Calu3 (cell line): ENCODE measurements at regions not wholly inside any gene's neighbourhood (a gene's known extent, or its start where the extent isn't known, plus 50 kb on each side); places are given as distances from the start of the nearest gene placed in this dataset.

ENCODE experiments used
- BruUV-seq: library from RNA; stranded (reverse); fragments of 400-500 nt; replicated peaks from 2 replicates; lab custom pipeline; 2021; lab: Mats Ljungman, UMichigan
- CTCF ChIA-PET: fragments of 300-600 bp; sonication (Branson Sonifier 250); formaldehyde crosslinking; loops from one replicate; lab custom pipeline; 2022; ENCODE audit warnings: antibody characterized with exemption; lab: Charles Lee
- DNase-seq: peaks from one replicate; pipeline ENCODE4 v3.0.0; 2022
- H3K27ac Mint-ChIP-seq: one replicate; pipeline ENCODE4 v1.8.0; 2022; ENCODE audit warnings: mixed read lengths; ENCODE audit not compliant: unreplicated experiment
- H3K27me3 Mint-ChIP-seq: one replicate; pipeline ENCODE4 v1.8.0; 2022; ENCODE audit warnings: mixed read lengths; ENCODE audit not compliant: unreplicated experiment
- H3K36me3 Mint-ChIP-seq: one replicate; pipeline ENCODE4 v1.8.0; 2022; ENCODE audit warnings: mild to moderate bottlenecking, moderate library complexity, mixed read lengths; ENCODE audit not compliant: insufficient read depth, unreplicated experiment
- H3K4me1 Mint-ChIP-seq: one replicate; pipeline ENCODE4 v1.8.0; 2022; ENCODE audit warnings: mild to moderate bottlenecking, low read depth, mixed read lengths; ENCODE audit not compliant: unreplicated experiment
- H3K4me3 Mint-ChIP-seq: one replicate; pipeline ENCODE4 v1.8.0; 2022; ENCODE audit warnings: mild to moderate bottlenecking, low read depth, moderate library complexity, mixed read lengths; ENCODE audit not compliant: unreplicated experiment
- H3K9me3 Mint-ChIP-seq: one replicate; pipeline ENCODE4 v1.8.0; 2022; ENCODE audit warnings: low read depth, mixed read lengths; ENCODE audit not compliant: unreplicated experiment
- CTCF ChIP-seq: fragments of 200-600 bp; IDR thresholded peaks from one replicate; pipeline ENCODE4 v1.8.0; 2022; ENCODE audit warnings: antibody characterized with exemption; ENCODE audit not compliant: unreplicated experiment
- intact Hi-C: fragments of 100-400 bp; cut with micrococcal nuclease; formaldehyde crosslinking; loops from one replicate; pipeline ENCODE4 v1.10.0; 2022; ENCODE audit not compliant: unreplicated experiment

GRCh38 chr5:142403583-142403982, 78.8 kb upstream of the SPRY4 start:
- peak overlapping the region; percentile 62 for H3K27ac Mint-ChIP-seq

GRCh38 chr5:142402752-142403318, 78.0 kb upstream of the SPRY4 start:
- DNase-seq = no peak
- H3K4me3 Mint-ChIP-seq = no peak overlapping the region
- CTCF ChIA-PET = no interaction called here
- peaks cover 8% of the 10 kb centered on the region for H3K36me3 Mint-ChIP-seq
- BruUV-seq = no TSS peak
- intact Hi-C loops = loop anchor here (2.0 kb wide), 1 partner anchor 146 kb away; no protein-coding TSS in a partner anchor
- no peaks in the 10 kb centered on the region for H3K9me3 Mint-ChIP-seq
- H3K27ac Mint-ChIP-seq = peak overlapping the region; percentile 62
- peaks cover 24% of the 10 kb centered on the region for H3K4me1 Mint-ChIP-seq
- H3K27me3 Mint-ChIP-seq = no peaks in the 10 kb centered on the region
- TF ChIP-seq CTCF = no peak

More at GRCh38 chr5:142403583-142403982, 78.8 kb upstream of the SPRY4 start:
- intact Hi-C loops = loop anchor here (2.0 kb wide), 1 partner anchor 145 kb away; no protein-coding TSS in a partner anchor
- Mint-ChIP-seq H3K36me3 (peaks cover 8% of the 10 kb centered on the region), H3K4me3 (peak overlapping the region; percentile 15), H3K4me1 (peaks cover 24% of the 10 kb centered on the region), H3K27me3 (no peaks in the 10 kb centered on the region), H3K9me3 (no peaks in the 10 kb centered on the region)
- DNase-seq = peak; percentile 32
- no peak for TF ChIP-seq CTCF
- no TSS peak for BruUV-seq
- CTCF ChIA-PET = interaction anchor here (0.6 to 1.4 kb wide), 2 partner anchors 16 to 602 kb away, joined by 4 to 5 read pairs; no protein-coding TSS in a partner anchor

- H3K4me3 Mint-ChIP-seq = no peak overlapping the region
- peaks cover 8% of the 10 kb centered on the region for H3K36me3 Mint-ChIP-seq
- DNase-seq = no peak
- H3K27me3 Mint-ChIP-seq = no peaks in the 10 kb centered on the region
- no TSS peak for BruUV-seq
- intact Hi-C loops = no loop called here
- no peak overlapping the region for H3K27ac Mint-ChIP-seq
- H3K4me1 Mint-ChIP-seq = peaks cover 24% of the 10 kb centered on the region
- peaks cover 8% of the 10 kb centered on the region for H3K9me3 Mint-ChIP-seq
- TF ChIP-seq CTCF = no peak
- CTCF ChIA-PET = interaction anchor here (1.0 to 1.1 kb wide), 2 partner anchors 9 to 16 kb away, joined by 3 read pairs; no protein-coding TSS in a partner anchor
Observed at GRCh38 chr5:142400415-142400814, 75.6 kb upstream of the SPRY4 start.

- no peaks in the 10 kb centered on the region for H3K27me3 Mint-ChIP-seq
- H3K4me1 Mint-ChIP-seq = peaks cover 24% of the 10 kb centered on the region
- H3K36me3 Mint-ChIP-seq = peaks cover 8% of the 10 kb centered on the region
- H3K27ac Mint-ChIP-seq = no peak overlapping the region
- intact Hi-C loops = no loop called here
- no peak overlapping the region for H3K4me3 Mint-ChIP-seq
- H3K9me3 Mint-ChIP-seq = peaks cover 8% of the 10 kb centered on the region
- no TSS peak for BruUV-seq
- no peak for TF ChIP-seq CTCF
- no peak for DNase-seq
- CTCF ChIA-PET = interaction anchor here (1.0 to 1.1 kb wide), 3 partner anchors 9 to 23 kb away, joined by 3 read pairs; no protein-coding TSS in a partner anchor
Observed at GRCh38 chr5:142399891-142400290, 75.1 kb upstream of the SPRY4 start.
